ENCODE measurements at regions not wholly inside any gene's neighbourhood (a gene's known extent, or its start where the extent isn't known, plus 50 kb on each side); places are given as distances from the start of the nearest gene placed in this dataset.

- FAIRE-seq = no peak
- Histone ChIP-seq H3K79me2 (ENCODE audit: insufficient read depth, low read length) (no peaks in the 10 kb centered on the region), H3K36me3 (replicated peaks in 1 of 2; ENCODE audit: control insufficient read depth in 1 of 2, insufficient read depth in 2 of 2, low read length in 2 of 2) (no peaks in the 10 kb centered on the region), H3K9ac (ENCODE audit: insufficient read depth, low read depth, low read length) (no peak overlapping the region), H3K4me1 (ENCODE audit: insufficient read depth, low read length) (no peaks in the 10 kb centered on the region), H3K4me2 (ENCODE audit: low read depth, low read length) (no peak overlapping the region), H3K9me3 (ENCODE audit: low read length) (no peaks in the 10 kb centered on the region), H3K27me3 (ENCODE audit: control insufficient read depth in 1 of 2, insufficient read depth in 2 of 2, low read length in 2 of 2) (peaks cover 0 to 36% of the 10 kb centered on the region in 2 experiments; a peak in 3 of 5 replicates), H3K4me3 (replicated peaks in 1 of 3; ENCODE audit: insufficient read depth in 1 of 3, low read depth in 2 of 3, low read length in 3 of 3) (no peak overlapping the region), H3K27ac (ENCODE audit: extremely low read length, insufficient read depth, low read length) (no peak overlapping the region), H4K20me1 (ENCODE audit: insufficient read depth, low read length) (no peaks in the 10 kb centered on the region), H2AFZ (ENCODE audit: low read length) (no peak overlapping the region)
- in situ Hi-C loops (cut with HindIII; ENCODE audit: extremely low pct_ligation_motif_present, low pct_unique_long_range_greater_than_20kb) (no loop called here), intact Hi-C loops (cut with micrococcal nuclease; ENCODE audit: unreplicated experiment) (no loop called here)
- ChIA-PET POLR2A (no interaction called here), CTCF (ENCODE audit: low intra/inter-chr PET ratio, low total read pairs) (no interaction called here)
- TF ChIP-seq TFDP1 (CRISPR knock-in tag; IDR thresholded peaks at IDR 0.05; ENCODE audit: borderline replicate concordance) (no peak), ZNF569 (CRISPR knock-in tag; IDR thresholded peaks at IDR 0.05; ENCODE audit: borderline replicate concordance) (no peak), RCOR2 (CRISPR knock-in tag; IDR thresholded peaks at IDR 0.05) (no peak)
- TF ChIP-seq, protein P1, sequence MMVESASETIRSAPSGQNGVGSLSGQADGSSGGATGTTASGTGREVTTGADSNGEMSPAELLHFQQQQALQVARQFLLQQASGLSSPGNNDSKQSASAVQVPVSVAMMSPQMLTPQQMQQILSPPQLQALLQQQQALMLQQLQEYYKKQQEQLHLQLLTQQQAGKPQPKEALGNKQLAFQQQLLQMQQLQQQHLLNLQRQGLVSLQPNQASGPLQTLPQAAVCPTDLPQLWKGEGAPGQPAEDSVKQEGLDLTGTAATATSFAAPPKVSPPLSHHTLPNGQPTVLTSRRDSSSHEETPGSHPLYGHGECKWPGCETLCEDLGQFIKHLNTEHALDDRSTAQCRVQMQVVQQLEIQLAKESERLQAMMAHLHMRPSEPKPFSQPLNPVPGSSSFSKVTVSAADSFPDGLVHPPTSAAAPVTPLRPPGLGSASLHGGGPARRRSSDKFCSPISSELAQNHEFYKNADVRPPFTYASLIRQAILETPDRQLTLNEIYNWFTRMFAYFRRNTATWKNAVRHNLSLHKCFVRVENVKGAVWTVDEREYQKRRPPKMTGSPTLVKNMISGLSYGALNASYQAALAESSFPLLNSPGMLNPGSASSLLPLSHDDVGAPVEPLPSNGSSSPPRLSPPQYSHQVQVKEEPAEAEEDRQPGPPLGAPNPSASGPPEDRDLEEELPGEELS (CRISPR knock-in tag; IDR thresholded peaks at IDR 0.05) = no peak
- no peak for DNase-seq (ENCODE audit: low spot score)
- 9% methylated on average over 15 of the region's 15 CpGs for WGBS (ENCODE audit: low lambda C conversion rate)
- no TSS peak for BruUV-seq (replicated peaks)
- no peak for ATAC-seq
These were observed 57.9 kb downstream of the FZD10 start for GRCh38 chr12:130219929-130220705.

DNA sequence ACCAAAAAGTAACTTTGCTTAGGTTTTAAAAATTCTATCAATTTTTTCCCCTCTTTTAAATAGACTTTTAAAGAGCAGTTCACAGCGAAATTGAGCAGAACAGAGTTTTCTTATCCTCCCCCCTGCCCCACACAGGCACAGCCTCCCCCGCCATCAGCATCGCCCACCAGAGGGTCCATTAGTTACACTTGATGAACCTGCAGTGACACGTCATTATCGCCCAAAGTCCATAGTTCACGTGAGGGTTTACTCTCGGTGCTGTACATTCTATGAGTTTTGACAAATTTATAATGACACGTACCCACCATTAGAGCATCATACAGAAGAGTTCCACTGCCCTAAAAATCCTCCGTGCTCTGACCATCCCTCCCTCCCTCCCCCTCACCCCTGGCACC, 58.4 kb downstream of the FZD10 start:
- no peaks in the 10 kb centered on the region for H4K20me1 ChIP-seq (ENCODE audit: insufficient read depth, low read length)
- H3K4me3 ChIP-seq (replicated peaks in 1 of 3; ENCODE audit: insufficient read depth in 1 of 3, low read depth in 2 of 3, low read length in 3 of 3) = no peak overlapping the region
- intact Hi-C loops (cut with micrococcal nuclease; ENCODE audit: unreplicated experiment) = no loop called here
- peaks cover 0 to 32% of the 10 kb centered on the region in 2 experiments; a peak in 3 of 5 replicates for H3K27me3 ChIP-seq (ENCODE audit: control insufficient read depth in 1 of 2, insufficient read depth in 2 of 2, low read length in 2 of 2)
- WGBS (ENCODE audit: low lambda C conversion rate) = 13% methylated on average over 9 of the region's 9 CpGs
- no peak for DNase-seq (ENCODE audit: low spot score)
- H3K27ac ChIP-seq (ENCODE audit: extremely low read length, insufficient read depth, low read length) = no peak overlapping the region
- H3K9me3 ChIP-seq (ENCODE audit: low read length) = no peaks in the 10 kb centered on the region
- in situ Hi-C loops (cut with HindIII; ENCODE audit: extremely low pct_ligation_motif_present, low pct_unique_long_range_greater_than_20kb) = no loop called here
- no peak overlapping the region for H3K9ac ChIP-seq (ENCODE audit: insufficient read depth, low read depth, low read length)
- H3K4me1 ChIP-seq (ENCODE audit: insufficient read depth, low read length) = no peaks in the 10 kb centered on the region
- no peak for FAIRE-seq
- ChIA-PET POLR2A (no interaction called here), CTCF (ENCODE audit: low intra/inter-chr PET ratio, low total read pairs) (no interaction called here)
- no peak overlapping the region for H2AFZ ChIP-seq (ENCODE audit: low read length)
- no peak overlapping the region for H3K4me2 ChIP-seq (ENCODE audit: low read depth, low read length)
- no TSS peak for BruUV-seq (replicated peaks)
- no peaks in the 10 kb centered on the region for H3K79me2 ChIP-seq (ENCODE audit: insufficient read depth, low read length)
- no peaks in the 10 kb centered on the region for H3K36me3 ChIP-seq (replicated peaks in 1 of 2; ENCODE audit: control insufficient read depth in 1 of 2, insufficient read depth in 2 of 2, low read length in 2 of 2)
- no peak for TF ChIP-seq SKI (IDR thresholded peaks at IDR 0.05; ENCODE audit: partially characterized antibody)
- 0 out of 2 replicates have a peak, but pooled peaks have one; percentile 21 for TF ChIP-seq CREB1 (IDR thresholded peaks at IDR 0.05)
- no peak for TF ChIP-seq CREB1 (CRISPR knock-in tag; IDR thresholded peaks at IDR 0.05)
- ATAC-seq = no peak
